ENCODE measurements at regions not wholly inside any gene's neighbourhood (a gene's known extent, or its start where the extent isn't known, plus 50 kb on each side); places are given as distances from the start of the nearest gene placed in this dataset.

DNA sequence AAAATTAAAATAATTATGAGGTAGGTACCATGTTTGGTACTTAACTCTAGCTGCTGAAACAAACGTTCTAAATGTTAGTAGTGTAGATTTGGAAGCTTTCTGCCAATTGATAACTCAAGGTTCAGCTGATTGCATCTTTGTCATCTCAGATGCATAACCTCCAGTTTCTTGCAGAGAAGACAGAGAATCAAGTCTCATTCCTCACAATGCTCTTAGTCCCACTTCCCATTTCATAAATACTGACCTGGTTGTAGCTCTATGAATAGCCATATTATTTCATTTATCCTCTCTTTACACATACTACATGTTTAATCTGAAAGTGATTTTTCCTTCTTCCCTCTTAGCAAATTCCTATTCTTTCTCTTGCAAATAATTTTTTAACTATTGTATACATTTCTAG, 178.5 kb upstream of the SETBP1 start:
- no peak for DNase-seq (ENCODE audit: low spot score)
- TF ChIP-seq, protein P1, sequence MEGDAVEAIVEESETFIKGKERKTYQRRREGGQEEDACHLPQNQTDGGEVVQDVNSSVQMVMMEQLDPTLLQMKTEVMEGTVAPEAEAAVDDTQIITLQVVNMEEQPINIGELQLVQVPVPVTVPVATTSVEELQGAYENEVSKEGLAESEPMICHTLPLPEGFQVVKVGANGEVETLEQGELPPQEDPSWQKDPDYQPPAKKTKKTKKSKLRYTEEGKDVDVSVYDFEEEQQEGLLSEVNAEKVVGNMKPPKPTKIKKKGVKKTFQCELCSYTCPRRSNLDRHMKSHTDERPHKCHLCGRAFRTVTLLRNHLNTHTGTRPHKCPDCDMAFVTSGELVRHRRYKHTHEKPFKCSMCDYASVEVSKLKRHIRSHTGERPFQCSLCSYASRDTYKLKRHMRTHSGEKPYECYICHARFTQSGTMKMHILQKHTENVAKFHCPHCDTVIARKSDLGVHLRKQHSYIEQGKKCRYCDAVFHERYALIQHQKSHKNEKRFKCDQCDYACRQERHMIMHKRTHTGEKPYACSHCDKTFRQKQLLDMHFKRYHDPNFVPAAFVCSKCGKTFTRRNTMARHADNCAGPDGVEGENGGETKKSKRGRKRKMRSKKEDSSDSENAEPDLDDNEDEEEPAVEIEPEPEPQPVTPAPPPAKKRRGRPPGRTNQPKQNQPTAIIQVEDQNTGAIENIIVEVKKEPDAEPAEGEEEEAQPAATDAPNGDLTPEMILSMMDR (IDR thresholded peaks at IDR 0.05): no peak
- Mint-ChIP-seq H3K27ac (ENCODE audit: unreplicated experiment) (no peak overlapping the region), H3K27me3 (ENCODE audit: low read depth) (no peaks in the 10 kb centered on the region), H3K4me1 (ENCODE audit: low read depth) (peaks cover 20% of the 10 kb centered on the region), H3K36me3 (ENCODE audit: low read depth) (no peaks in the 10 kb centered on the region), H3K4me3 (ENCODE audit: unreplicated experiment) (no peak overlapping the region), H3K9me3 (ENCODE audit: low read depth) (no peaks in the 10 kb centered on the region)

- H3K9me3 Mint-ChIP-seq (ENCODE audit: low read depth): no peaks in the 10 kb centered on the region
- no peak overlapping the region for H3K27ac Mint-ChIP-seq (ENCODE audit: unreplicated experiment)
Measured at GRCh38 chr18:44502790-44503189, 177.9 kb upstream of the SETBP1 start.

DNA sequence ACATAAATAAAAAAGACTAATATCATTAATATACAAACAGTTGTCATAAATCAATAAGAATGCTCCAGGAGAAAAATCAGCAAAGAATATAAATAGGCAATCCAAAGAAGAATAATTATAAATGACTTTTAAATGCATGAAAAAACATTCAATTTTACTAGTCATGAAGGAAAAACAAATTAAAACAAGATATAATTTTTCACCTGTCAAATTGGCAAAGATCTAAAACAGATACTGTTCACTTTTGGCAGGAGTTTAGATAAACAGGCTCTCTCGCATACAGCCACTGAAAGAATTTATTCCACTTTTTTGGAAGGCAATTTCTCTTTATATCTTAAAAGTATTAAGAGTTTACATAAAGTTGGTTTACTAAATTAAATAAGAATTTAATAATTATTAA, 176.8 kb upstream of the SETBP1 start:
- no peaks in the 10 kb centered on the region for H3K36me3 Mint-ChIP-seq (ENCODE audit: low read depth)
- no peaks in the 10 kb centered on the region for H3K9me3 Mint-ChIP-seq (ENCODE audit: low read depth)
- H3K27ac Mint-ChIP-seq (ENCODE audit: unreplicated experiment): no peak overlapping the region
- H3K4me1 Mint-ChIP-seq (ENCODE audit: low read depth): peaks cover 6% of the 10 kb centered on the region
- no peaks in the 10 kb centered on the region for H3K27me3 Mint-ChIP-seq (ENCODE audit: low read depth)
- TF ChIP-seq, protein P1 (IDR thresholded peaks at IDR 0.05): no peak
- no peak overlapping the region for H3K4me3 Mint-ChIP-seq (ENCODE audit: unreplicated experiment)
- no peak for DNase-seq (ENCODE audit: low spot score)

More at GRCh38 chr18:44502790-44503189, 177.9 kb upstream of the SETBP1 start:
- peaks cover 14% of the 10 kb centered on the region for H3K4me1 Mint-ChIP-seq (ENCODE audit: low read depth)
- TF ChIP-seq, protein P1 (IDR thresholded peaks at IDR 0.05): no peak
- no peak overlapping the region for H3K4me3 Mint-ChIP-seq (ENCODE audit: unreplicated experiment)
- H3K36me3 Mint-ChIP-seq (ENCODE audit: low read depth): no peaks in the 10 kb centered on the region
- DNase-seq (ENCODE audit: low spot score): no peak
- no peaks in the 10 kb centered on the region for H3K27me3 Mint-ChIP-seq (ENCODE audit: low read depth)

DNA sequence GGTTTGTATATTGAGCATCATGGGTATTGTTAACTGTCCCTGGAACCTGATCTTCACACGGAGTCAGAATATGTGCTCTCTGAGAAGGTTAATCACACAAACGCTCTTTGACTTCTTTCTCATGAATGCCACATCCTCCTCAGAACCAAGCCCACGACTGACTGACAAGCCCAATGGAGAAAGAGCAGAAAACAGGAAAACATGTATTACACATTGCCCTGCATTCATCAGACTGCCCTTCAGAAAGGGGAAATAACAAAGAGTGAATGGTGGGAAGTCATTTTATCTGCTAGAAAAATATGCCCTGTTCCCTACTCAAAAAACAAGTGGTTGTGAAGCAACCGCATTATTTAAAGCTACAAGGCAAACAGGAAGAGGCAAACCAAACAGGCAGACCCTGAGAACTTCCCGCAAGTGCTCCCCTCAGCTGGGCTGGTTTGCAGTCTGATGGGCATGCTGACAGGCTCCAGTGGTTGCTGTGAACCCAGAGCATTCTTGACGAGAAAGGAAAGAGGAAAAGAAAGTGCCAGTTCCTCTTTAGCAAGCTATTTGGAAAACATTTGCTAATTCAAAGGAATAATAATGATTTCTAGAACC, 172.9 kb upstream of the SETBP1 start:
- no peak for DNase-seq (ENCODE audit: low spot score)
- Mint-ChIP-seq H3K27me3 (ENCODE audit: low read depth) (no peaks in the 10 kb centered on the region), H3K9me3 (ENCODE audit: low read depth) (no peaks in the 10 kb centered on the region), H3K27ac (ENCODE audit: unreplicated experiment) (no peak overlapping the region), H3K4me3 (ENCODE audit: unreplicated experiment) (no peak overlapping the region), H3K36me3 (ENCODE audit: low read depth) (no peaks in the 10 kb centered on the region), H3K4me1 (ENCODE audit: low read depth) (no peaks in the 10 kb centered on the region)
- TF ChIP-seq, protein P1 (IDR thresholded peaks at IDR 0.05): no peak

DNA sequence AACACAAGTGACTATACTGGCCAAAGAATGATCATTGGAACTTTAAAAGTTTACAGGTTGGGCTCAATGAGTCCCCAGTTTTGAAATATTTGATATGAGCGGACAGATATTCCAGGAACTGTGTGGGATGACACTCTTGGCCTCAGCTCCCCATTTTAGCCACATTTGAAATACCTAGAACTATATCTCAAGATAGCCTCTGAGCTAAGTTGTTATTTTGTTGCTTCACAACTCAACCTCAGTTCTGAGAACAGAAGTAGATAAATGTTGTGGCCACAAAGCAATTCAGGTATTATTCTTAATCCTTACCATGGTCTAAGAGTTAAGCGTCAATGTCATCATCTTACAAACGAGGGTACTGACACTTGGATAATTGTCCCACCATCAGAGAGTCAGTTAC, 172.2 kb upstream of the SETBP1 start:
- H3K36me3 Mint-ChIP-seq (ENCODE audit: low read depth): no peaks in the 10 kb centered on the region
- H3K27me3 Mint-ChIP-seq (ENCODE audit: low read depth): no peaks in the 10 kb centered on the region
- H3K4me1 Mint-ChIP-seq (ENCODE audit: low read depth): no peaks in the 10 kb centered on the region
- no peaks in the 10 kb centered on the region for H3K9me3 Mint-ChIP-seq (ENCODE audit: low read depth)
- no peak for DNase-seq (ENCODE audit: low spot score)
- H3K27ac Mint-ChIP-seq (ENCODE audit: unreplicated experiment): no peak overlapping the region
- TF ChIP-seq, protein P1 (IDR thresholded peaks at IDR 0.05): no peak
- H3K4me3 Mint-ChIP-seq (ENCODE audit: unreplicated experiment): no peak overlapping the region

Measured in chondrocyte (in vitro differentiated cells).